ENCODE measurements at regions not wholly inside any gene's neighbourhood (a gene's known extent, or its start where the extent isn't known, plus 50 kb on each side); places are given as distances from the start of the nearest gene placed in this dataset.

DNA sequence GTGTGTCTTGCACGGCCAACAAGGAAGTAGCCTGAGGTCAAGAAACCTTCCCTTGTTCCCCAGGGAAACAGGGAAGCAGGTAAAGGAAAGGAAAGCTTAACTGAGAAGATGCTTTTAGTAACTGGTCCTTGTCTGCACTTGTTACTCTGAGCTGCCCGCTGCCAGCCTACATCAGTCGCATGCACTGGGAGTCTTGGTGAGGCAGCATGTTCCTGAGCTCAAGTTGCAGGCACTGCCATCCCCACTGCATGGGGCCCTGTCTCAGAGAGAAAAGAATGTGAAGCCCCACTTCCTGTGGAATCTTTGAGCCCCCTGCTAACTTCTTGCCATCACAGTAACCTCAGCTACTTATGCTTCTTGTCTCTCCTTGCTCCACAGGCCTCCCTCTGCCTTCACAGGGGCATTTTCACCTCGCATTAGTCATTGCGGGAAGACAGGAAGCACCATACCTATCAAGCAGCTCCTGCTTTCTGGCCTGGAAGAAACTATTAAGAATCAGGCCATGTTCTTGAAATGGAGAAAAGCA, 344.1 kb upstream of the ADAMTSL1 start:
- H3K36me3 ChIP-seq (ENCODE audit: control insufficient read depth, low read length): no peaks in the 10 kb centered on the region
- no peak overlapping the region for H3K4me3 ChIP-seq (ENCODE audit: low read length)
- H3K9me3 ChIP-seq (ENCODE audit: control insufficient read depth, insufficient read depth, low read length): no peaks in the 10 kb centered on the region
- no peaks in the 10 kb centered on the region for H4K20me1 ChIP-seq (ENCODE audit: control insufficient read depth, insufficient read depth, low read depth, low read length)
- H3K27me3 ChIP-seq (ENCODE audit: control insufficient read depth, low read length): no peaks in the 10 kb centered on the region
- TF ChIP-seq, protein P1, sequence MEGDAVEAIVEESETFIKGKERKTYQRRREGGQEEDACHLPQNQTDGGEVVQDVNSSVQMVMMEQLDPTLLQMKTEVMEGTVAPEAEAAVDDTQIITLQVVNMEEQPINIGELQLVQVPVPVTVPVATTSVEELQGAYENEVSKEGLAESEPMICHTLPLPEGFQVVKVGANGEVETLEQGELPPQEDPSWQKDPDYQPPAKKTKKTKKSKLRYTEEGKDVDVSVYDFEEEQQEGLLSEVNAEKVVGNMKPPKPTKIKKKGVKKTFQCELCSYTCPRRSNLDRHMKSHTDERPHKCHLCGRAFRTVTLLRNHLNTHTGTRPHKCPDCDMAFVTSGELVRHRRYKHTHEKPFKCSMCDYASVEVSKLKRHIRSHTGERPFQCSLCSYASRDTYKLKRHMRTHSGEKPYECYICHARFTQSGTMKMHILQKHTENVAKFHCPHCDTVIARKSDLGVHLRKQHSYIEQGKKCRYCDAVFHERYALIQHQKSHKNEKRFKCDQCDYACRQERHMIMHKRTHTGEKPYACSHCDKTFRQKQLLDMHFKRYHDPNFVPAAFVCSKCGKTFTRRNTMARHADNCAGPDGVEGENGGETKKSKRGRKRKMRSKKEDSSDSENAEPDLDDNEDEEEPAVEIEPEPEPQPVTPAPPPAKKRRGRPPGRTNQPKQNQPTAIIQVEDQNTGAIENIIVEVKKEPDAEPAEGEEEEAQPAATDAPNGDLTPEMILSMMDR (IDR thresholded peaks at IDR 0.05; ENCODE audit: low read depth, low read length, poor library complexity, severe bottlenecking): no peak
- TF ChIP-seq EZH2phosphoT487 (IDR thresholded peaks at IDR 0.05; ENCODE audit: borderline replicate concordance, low read length): no peak
- H3K9me2 ChIP-seq (replicated peaks; ENCODE audit: control insufficient read depth, low read length): no peaks in the 10 kb centered on the region
- no peaks in the 10 kb centered on the region for H3K4me1 ChIP-seq (ENCODE audit: control insufficient read depth, low read length)
- no peak overlapping the region for H3K4me2 ChIP-seq (ENCODE audit: low read length)
- no peaks in the 10 kb centered on the region for H3F3A ChIP-seq (ENCODE audit: control insufficient read depth, insufficient read depth)
- H3K79me2 ChIP-seq (ENCODE audit: control insufficient read depth, low read length): no peaks in the 10 kb centered on the region
- H3K27ac ChIP-seq (ENCODE audit: low read depth, low read length): no peak overlapping the region

DNA sequence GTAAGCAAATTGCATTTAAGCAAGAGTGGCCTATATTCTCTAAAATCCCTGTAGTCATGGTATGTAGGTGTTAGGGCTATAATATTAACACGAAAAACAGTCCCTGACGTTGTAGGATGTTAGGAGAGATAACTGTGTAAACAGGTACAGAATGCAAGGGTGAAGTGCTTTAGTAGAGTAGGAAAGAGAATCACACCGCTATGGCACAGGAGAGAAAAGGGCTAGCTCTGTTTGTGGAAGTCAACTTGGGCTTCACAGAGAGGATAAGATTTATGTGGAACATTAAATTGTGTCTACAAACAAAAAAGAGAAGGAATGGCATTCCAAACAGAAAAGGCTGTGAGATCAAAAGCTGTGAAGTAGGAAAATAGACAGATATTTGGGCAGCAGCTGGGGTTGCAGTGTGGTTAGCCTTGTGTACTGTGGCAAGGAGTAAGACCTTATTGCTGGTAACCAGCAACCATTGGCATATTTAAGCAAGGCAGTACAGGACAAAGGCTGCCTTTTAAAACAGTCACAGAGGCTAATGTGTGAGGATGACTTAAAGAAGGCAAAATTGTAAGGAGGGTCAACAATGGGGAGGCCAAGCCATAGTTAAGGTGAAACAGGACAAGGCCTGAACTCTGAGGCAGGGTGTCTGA, 337.5 kb upstream of the ADAMTSL1 start:
- no peaks in the 10 kb centered on the region for H3K9me3 ChIP-seq (ENCODE audit: control insufficient read depth, insufficient read depth, low read length)
- H3K79me2 ChIP-seq (ENCODE audit: control insufficient read depth, low read length): no peaks in the 10 kb centered on the region
- TF ChIP-seq EZH2phosphoT487 (IDR thresholded peaks at IDR 0.05; ENCODE audit: borderline replicate concordance, low read length): no peak
- TF ChIP-seq, protein P1 (IDR thresholded peaks at IDR 0.05; ENCODE audit: low read depth, low read length, poor library complexity, severe bottlenecking): no peak
- H3K36me3 ChIP-seq (ENCODE audit: control insufficient read depth, low read length): no peaks in the 10 kb centered on the region
- H3K4me1 ChIP-seq (ENCODE audit: control insufficient read depth, low read length): no peaks in the 10 kb centered on the region
- H3K27me3 ChIP-seq (ENCODE audit: control insufficient read depth, low read length): no peaks in the 10 kb centered on the region
- H3K27ac ChIP-seq (ENCODE audit: low read depth, low read length): no peak overlapping the region
- no peaks in the 10 kb centered on the region for H3F3A ChIP-seq (ENCODE audit: control insufficient read depth, insufficient read depth)
- no peak overlapping the region for H3K4me3 ChIP-seq (ENCODE audit: low read length)
- H3K4me2 ChIP-seq (ENCODE audit: low read length): no peak overlapping the region
- H4K20me1 ChIP-seq (ENCODE audit: control insufficient read depth, insufficient read depth, low read depth, low read length): no peaks in the 10 kb centered on the region
- H3K9me2 ChIP-seq (replicated peaks; ENCODE audit: control insufficient read depth, low read length): no peaks in the 10 kb centered on the region

DNA sequence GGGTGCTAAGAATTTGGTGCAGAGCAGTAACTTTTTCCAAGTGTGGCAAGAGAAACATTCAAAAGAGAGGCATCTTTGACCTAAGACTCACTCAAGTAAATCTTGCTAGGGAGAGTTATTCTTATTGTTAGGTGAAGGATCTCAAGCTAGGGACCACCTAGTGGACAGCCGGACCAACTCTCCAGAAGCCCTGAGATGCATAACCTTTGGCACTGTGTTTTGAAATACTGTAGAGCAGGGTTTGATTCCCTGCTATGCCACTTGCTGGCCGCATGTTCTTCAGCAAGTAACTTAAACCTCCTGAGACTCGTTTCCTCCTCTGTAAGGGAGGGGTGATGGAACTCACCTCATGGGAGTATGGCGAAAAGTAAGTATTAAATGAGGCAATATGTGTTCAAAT, 336.1 kb upstream of the ADAMTSL1 start:
- Histone ChIP-seq H3K9me3 (ENCODE audit: control insufficient read depth, insufficient read depth, low read length) (no peaks in the 10 kb centered on the region), H3K4me3 (ENCODE audit: low read length) (no peak overlapping the region)

More for the DNA sequence above, 336.1 kb upstream of the ADAMTSL1 start:
- Histone ChIP-seq H3K4me2 (ENCODE audit: low read length) (no peak overlapping the region), H4K20me1 (ENCODE audit: control insufficient read depth, insufficient read depth, low read depth, low read length) (no peaks in the 10 kb centered on the region), H3F3A (ENCODE audit: control insufficient read depth, insufficient read depth) (no peaks in the 10 kb centered on the region), H3K4me1 (ENCODE audit: control insufficient read depth, low read length) (no peaks in the 10 kb centered on the region), H3K27me3 (ENCODE audit: control insufficient read depth, low read length) (no peaks in the 10 kb centered on the region), H3K36me3 (ENCODE audit: control insufficient read depth, low read length) (no peaks in the 10 kb centered on the region), H3K27ac (ENCODE audit: low read depth, low read length) (no peak overlapping the region), H3K9me2 (replicated peaks; ENCODE audit: control insufficient read depth, low read length) (no peaks in the 10 kb centered on the region), H3K79me2 (ENCODE audit: control insufficient read depth, low read length) (no peaks in the 10 kb centered on the region)
- no peak for TF ChIP-seq EZH2phosphoT487 (IDR thresholded peaks at IDR 0.05; ENCODE audit: borderline replicate concordance, low read length)
- TF ChIP-seq, protein P1 (IDR thresholded peaks at IDR 0.05; ENCODE audit: low read depth, low read length, poor library complexity, severe bottlenecking): no peak

All from DOHH2 (cell line).